Cardiac septum (tissue), 1 donor: ENCODE measurements at regions not wholly inside any gene's neighbourhood (a gene's known extent, or its start where the extent isn't known, plus 50 kb on each side); places are given as distances from the start of the nearest gene placed in this dataset.

Experiments used
- DNase-seq: peaks from one replicate; pipeline ENCODE4 v3.0.0-alpha.2; 2020; ENCODE audit warnings: low spot score
- intact Hi-C: fragments of 100-400 bp; cut with DNase I; formaldehyde crosslinking; loops from one replicate; pipeline ENCODE4 v1.14.0; 2022
- donor health status: DM: no; HTN: no; CAD: no.

DNA sequence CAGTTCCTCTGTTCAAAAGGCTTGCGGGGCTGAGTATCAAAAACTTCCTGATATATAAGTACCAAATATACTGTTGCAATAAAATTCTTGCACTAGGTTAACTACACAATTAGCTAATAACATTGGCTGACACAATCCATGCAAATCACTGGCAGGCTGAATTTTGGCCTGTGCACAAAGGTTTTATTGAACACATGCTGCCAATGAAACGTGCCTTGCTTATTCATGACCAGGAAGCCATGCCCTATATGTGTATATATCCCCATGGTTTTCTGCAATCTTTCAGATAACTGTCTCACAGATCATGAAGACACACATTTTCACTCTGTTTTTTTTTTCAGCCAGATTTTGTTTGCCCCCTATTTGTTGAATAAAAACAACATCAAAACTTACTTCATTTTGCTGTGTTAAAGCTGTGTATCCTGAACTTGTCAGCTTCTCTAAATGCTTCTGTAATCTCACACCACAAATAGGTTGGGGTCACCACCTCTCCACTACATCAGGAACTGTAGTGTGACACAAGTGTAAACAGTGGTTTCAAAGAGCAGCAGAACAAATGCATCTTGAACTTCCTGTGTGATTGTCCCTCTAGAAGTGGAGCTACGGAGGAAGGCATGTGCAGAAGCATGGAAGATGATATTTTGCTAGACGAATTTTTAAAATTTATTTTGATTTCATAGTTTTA lies 920.7 kb upstream of the NR2F2 start:
- no peak for DNase-seq
- intact Hi-C loops: no loop called here

DNA sequence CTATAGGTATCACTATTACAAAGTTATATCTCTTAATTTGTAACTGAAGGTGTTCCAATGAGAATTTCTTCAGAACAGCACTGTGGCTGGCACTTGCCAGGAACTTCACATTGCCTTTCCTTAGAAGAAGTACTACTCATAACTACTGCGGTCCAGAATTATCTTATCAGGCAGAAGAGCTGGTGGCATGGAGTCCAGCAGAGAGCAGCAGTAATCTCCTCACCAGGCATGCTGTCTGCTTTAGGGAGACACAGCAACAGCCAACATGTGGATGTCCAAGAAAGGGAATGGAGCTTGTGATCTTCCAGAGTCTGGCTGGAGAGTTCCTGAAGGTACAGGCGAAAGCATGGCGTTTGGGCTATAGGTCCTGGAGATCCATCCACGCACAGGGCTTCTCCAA lies 919.7 kb upstream of the NR2F2 start:
- no peak for DNase-seq
- intact Hi-C loops: no loop called here

DNA sequence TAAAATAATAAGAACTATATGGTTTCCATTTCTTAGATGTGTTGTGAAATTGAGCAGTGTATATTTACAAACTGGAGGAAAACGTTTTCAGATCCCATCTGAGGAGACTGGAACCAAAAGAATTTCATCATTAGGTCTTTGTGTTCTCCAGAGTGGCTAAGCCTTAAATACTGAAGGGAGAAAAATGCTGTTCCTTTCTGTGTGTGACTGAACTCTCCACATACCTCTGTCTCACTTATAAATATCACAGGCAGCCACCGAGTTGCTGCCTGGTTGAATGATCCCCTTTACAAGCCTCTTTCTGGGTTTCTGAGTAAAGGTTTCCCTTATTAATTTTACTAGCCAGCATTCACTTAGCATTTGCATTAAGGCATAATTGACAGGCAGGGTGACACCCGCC lies 913.9 kb upstream of the NR2F2 start:
- DNase-seq: no peak
- intact Hi-C loops: no loop called here

DNA sequence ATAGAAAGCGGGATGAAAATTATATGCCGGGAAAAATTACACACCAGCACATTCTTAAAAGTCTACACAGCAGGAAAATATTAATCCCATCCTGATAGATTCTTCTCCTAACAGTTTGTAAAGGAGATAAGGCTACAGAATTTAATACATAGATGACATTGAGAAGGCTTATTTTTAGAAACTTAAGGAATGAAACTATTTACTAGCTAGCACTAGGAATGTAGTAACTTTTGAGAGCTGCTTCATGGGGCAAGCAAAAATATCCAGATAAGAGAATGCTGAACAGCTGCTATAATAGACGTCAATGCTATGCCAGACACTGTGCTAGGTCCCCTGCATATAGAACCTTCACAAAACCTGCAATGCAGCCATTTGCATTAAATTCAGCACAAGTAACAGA lies 912.7 kb upstream of the NR2F2 start:
- intact Hi-C loops: no loop called here
- no peak for DNase-seq

DNA sequence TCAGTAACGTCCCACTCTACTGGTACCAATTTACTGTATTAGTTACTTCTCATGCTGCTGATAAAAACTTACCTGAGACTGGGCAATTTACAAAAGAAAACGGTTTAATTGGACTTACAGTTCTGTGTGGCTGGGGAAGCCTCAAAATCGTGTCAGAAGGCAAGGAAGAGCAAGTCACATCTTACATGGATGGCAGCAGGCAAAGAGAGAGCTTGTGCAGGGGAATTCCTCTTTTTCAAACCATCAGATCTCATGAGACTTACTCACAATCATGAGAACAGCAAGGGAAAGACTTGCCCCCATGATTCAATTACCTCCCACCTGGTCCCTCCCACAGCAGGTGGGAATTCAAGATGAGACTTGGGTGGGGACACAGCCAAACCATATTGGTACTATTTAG lies 908.2 kb upstream of the NR2F2 start:
- no peak for DNase-seq
- intact Hi-C loops: no loop called here

DNA sequence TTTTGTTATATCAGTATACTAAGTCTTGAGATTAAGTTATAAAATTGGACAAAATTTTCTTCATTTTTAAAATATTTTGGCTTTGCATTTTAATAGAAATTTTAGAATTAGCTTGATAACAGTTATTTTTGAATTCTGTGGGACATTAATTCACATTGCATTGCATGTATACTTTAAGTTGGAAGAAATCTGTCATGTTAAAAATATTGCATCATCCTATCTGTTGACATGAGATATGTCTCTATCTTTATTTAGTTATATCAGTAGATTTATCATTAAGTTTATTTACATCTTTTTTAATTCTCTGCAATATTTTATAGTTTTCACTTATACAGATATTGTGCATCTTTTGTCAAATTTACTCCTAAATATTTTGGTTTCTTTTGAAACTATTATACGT lies 904.6 kb upstream of the NR2F2 start:
- DNase-seq: no peak
- intact Hi-C loops: no loop called here

DNA sequence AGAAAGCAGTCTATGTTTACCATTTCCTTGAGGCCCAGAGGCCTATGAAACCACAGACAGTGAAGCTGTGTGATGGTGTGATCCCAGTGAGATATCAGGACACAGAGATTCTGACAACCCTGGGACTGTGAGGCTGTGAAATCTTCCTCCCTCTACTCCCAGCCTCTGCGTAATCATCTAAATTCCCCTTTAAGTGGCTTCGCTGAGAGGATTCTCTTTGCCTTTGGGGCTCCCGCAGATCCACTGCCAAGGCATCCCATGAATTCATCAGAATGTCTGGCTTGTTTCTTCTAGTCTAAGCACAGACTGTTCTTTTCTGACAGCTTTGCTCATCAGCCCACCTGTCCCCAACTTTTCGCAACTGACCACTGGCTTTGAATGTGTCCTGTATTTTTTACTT lies 901.2 kb upstream of the NR2F2 start:
- intact Hi-C loops: no loop called here
- DNase-seq: no peak

DNA sequence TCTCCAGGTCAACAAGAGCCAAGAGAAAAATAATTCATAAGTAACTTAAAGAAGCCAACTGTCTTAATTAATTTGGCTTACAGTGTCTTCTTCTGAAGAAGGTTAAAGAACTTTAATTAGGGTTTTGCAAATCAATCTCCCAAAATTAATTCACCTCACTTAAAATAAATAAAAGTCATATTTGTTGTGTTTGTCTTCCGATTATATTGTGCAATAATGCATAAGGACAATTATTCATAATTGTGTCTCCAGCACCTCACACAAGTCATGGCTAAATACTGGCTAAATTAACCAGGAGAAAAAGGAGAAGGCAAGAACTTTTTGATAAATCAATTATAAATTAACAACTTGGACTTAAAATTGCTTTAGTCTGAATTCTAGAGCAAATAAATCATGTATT lies 899.0 kb upstream of the NR2F2 start:
- intact Hi-C loops: no loop called here
- DNase-seq: no peak

DNA sequence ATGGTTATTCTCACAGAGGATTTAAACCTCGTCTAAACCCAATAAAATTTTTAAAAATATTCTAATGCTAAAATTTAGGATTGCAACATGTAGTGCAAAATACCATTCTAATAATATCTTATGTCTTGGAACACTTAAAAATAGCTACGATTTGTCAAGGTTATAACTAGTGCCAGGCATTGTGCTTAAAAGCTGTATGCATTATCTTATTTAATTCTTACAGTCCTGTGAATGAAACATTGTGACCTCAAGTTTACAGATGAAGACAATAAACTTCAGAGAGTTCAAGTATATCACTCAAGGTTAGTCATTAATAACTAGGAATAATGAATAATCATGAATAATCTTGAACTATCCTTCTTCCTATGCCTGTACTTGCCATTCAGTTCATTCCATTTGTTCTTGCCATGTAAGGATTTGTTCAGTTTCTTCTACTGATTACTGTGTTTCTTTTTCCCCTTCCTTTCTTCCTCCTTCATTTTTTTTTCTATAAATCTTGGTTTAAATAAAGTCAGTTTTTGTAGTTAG lies 897.6 kb upstream of the NR2F2 start:
- no peak for DNase-seq
- intact Hi-C loops: no loop called here

DNA sequence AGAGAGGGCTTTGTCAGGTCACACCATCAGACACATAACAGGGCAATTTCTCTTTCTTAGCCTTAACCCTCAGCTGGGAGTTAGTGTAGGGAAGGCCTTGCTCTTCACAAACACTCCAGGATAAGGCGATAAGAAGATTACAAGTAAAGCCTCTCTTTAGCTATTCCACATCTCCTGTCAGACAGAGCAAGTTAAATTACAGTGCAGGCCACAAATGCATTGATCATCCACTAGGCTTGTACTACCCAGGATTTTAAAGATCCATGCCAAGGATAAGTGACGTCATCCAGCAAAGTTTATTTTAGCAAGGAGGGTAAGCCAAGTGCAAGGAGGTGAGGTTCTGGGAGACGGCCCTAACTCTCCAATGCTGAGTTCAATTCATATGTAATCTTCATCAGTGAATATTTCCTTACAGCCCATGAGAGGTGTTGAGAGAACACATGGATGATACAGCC lies 890.6 kb upstream of the NR2F2 start:
- DNase-seq: no peak

DNA sequence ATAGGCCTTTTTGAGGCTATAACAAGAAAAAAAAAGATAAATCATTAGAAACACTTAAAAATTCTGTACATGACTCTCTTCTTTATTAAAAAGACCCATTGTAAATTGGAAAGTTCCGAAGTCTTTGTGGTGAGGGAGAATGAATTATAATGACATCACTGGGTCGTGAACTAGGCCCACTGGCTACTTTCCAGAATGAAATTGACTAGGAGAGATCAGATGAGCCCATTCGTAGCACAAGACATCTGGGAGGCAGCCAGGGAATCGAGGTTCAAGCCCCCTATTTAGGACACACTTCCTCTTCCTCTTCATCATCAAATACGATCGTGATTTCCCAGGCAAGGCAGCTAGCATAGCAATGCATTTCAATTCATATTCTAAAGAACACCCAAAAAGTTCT lies 889.8 kb upstream of the NR2F2 start:
- DNase-seq: no peak
- intact Hi-C loops: no loop called here

More for the DNA sequence above, 890.6 kb upstream of the NR2F2 start:
- intact Hi-C loops: loop anchor here (5.0 kb wide), 1 partner anchor 113 kb away; no protein-coding TSS in a partner anchor

DNA sequence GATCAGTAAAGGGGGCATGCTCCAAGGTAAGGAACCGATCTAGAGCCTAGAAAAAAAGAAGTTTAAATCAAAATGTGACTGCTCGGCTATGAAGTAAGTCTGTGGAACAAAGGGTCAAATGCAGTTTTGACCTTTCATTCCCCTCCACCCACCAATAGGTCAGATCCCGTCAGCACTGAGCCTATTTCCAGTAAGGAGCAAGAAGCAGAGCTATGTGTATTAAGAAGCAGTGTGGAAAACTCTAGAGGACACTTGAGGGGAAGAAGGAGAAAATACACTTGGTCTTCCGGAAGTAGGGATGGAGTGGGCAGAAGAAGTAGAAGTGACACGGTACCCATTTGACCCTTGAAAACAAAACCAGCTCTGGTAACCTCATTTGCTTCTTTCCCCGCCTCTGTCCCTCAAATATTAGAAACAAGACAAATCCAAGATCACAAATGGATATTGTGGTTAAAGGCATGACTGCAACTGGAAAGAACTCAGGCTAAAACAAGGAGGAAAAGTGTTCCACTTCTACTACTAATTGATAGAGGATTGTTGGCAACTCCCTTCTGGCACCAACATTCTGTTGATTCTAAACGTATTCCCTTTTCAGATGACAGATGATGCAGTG lies 888.3 kb upstream of the NR2F2 start:
- no peak for DNase-seq
- intact Hi-C loops: no loop called here

DNA sequence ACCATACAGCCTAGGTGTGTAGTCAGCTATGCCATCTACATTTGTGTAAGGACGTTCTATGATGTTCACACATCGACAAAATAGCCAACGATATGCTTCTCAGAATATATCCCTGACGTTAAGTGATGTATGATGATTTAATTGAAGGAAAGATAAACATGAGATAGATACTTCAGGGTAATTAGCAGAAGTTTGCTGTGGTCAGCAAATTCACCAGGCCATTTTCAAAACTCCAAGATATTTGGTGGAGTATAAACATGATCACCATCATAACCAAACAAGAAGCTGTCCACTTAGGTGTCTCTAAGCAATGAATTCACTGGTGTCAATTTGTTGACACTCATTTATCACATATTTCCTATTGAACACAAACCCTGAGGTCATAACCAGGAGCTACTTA lies 885.6 kb upstream of the NR2F2 start:
- DNase-seq: no peak
- intact Hi-C loops: no loop called here

DNA sequence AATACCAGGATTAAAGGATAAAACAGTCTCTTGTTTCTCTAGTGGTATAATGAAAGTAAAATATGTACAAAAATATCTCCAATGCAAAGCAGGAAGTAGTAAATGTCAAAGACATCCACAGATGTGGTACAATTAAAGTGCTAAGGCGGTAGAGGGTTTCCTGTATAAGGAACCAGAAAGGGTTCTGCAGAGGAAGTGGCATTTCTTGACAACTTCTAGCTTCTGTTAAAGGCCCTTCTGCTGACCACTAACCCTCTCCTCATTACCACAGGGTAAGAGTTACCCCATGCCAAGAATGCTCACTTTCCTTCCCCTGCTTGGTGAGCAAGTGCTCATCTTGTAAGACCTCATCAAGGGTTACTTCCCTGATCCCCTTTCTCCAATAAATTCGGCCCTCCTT lies 883.6 kb upstream of the NR2F2 start:
- intact Hi-C loops: no loop called here
- no peak for DNase-seq

DNA sequence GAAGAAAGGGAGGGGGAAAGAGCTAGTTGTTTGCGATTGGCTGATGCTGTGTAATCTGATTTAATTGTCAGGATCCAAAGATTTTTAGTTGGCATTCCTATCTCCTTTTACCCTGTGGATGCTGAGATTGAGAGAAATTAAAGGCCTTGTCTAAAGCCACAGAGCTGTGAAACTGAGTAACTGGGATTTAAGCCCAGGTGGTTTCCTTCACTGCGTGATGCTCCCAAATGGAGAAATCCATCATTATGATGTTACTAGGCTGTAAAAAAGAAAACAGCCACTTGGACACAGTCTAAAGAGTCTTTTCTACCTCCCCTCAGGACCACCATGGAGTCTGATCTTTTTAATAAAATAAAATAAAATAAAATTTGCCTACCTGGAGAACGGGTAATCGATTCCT lies 883.0 kb upstream of the NR2F2 start:
- no peak for DNase-seq
- intact Hi-C loops: no loop called here

DNA sequence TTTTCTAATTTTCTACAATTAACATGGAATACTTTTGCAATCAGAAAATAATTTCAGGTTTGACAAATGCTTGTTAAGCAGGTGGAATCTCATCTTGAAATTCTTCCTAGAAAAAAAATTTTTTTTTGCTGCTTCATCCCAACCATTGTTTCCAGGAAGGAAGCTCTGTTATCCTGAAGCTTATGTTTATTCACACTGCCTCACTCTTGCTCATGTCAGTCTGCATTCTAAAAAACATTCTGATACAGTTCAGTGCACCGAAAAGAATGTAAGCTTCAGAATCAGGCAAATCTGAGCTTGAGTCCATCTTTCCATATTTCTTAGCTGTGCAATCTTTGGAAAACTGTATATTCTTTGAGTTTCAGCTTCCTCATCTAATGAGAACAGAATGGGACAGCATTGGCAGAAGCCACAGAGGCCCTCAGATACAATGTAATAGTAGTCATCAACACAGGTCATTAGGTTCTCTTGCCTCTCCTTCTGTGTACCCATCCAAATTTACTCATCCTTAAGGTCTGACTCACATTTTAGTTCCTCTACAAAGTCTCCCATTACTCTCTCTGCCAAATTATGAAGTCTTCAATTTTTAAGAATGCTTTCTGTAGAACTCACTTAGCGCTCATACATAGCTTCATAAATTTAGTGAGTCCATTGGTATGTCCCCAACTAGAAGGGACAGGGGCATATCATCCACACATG lies 881.8 kb upstream of the NR2F2 start:
- intact Hi-C loops: no loop called here
- DNase-seq: no peak

DNA sequence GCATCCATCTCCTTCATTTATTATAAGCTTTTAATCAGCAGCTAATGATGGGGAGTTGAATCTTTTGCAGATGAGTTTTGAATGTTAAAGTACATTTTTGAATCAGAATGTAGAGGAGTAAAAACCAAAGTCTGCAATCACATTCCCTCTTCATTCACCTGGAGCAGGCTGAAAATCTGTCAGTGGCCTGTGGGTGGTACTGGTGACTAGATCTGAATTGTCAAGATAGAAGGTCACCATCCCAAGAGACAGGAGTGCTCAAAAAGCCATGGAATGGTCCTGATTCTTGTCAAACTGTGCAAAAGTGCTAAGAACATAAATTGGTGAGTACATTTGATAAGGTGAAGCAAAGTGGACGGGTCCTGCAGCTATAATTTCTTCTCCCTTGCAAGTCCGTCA lies 881.3 kb upstream of the NR2F2 start:
- intact Hi-C loops: no loop called here
- DNase-seq: no peak

DNA sequence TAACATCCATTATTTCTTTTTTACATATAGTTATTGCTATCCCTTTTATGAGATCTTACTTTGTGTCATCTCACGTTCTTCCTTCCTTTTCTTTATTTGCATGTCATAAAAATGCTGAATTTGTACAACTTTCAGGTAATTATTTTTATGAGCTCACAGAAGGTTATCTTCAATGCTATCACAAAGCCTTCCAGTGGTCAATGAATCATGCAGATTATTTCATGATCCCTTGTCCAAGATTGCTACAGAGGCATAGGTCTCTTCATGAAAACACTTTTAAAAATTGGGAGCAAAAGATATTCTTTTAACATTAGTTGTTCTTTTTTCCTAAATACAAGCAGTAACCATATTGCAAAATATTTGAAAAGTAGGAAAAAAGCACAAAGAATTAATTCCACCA lies 880.1 kb upstream of the NR2F2 start:
- intact Hi-C loops: loop anchor here (10.0 kb wide), 3 partner anchors 156 to 874 kb away; no protein-coding TSS in a partner anchor

DNA sequence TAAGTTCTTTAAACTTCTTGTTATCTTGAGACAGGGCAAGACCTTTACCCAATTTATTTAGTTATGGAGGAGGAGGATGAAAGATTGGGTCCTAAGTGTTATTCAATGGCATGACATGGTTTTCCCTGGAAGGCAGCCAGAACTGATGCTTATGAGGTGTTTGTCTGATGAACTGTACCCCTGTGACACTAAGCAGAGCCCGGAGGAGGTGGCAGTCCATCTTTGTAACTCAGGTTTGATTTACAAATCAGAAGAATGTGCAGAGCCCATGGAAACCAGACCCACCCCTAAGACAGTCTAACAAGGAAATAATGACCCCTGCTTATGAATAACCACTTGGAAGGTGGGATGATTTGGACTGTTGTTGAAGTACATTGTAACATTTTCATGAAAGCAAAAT lies 878.6 kb upstream of the NR2F2 start:
- DNase-seq: no peak
- intact Hi-C loops: loop anchor here (10.0 kb wide), 3 partner anchors 157 to 873 kb away; no protein-coding TSS in a partner anchor

More for the DNA sequence above, 880.1 kb upstream of the NR2F2 start:
- DNase-seq: no peak

DNA sequence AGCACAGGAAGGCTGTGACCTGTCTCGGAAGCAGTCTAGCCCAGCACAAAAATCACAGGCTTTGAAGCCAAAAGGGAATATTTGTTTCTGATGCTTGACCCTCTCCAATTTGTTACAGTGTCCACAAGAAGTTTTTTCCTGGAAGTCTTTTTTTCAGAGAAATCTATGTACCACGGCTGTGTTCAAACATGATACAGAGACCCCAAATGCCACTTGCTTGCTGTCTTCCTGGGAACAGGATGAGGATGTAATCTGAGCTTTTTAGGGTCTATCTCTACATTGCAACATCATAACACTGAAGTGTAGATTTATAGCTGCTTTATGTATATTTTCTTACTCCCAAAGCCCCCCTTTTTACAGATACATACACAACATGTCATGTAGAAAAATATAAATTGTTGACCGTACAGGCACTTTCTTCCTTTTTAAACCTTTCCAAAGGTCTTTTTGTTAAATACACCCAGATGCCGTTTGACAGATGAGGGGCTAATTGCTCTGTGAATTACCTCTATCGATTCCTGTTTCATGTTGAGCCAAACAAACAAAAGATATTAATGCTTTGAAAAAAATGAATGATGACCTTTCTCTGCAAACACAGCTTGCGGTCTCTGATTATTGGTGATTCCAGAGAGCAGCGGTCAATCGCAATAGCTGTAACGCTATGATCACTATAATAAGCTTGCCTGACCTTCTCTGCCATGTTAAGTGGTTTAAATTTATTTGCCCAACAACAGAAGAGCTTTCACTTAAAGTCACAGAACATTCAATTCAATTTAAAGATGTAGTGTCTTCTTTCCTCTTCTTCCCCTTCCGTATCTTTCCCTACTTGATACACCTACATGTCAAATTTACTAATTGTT lies 875.9 kb upstream of the NR2F2 start:
- intact Hi-C loops: loop anchor here (10.0 kb wide), 3 partner anchors 160 to 870 kb away; no protein-coding TSS in a partner anchor
- no peak for DNase-seq
